Body of pancreas (tissue), 4 donors: ENCODE measurements at regions not wholly inside any gene's neighbourhood (a gene's known extent, or its start where the extent isn't known, plus 50 kb on each side); places are given as distances from the start of the nearest gene placed in this dataset.

ENCODE experiments used
- ATAC-seq: fragments of 150-250 bp; one replicate; pipeline ENCODE4 v1.9.1; 2016
- DNase-seq, 4 donors: peaks; one replicate each; pipeline ENCODE4 v3.0.0-alpha.2; 2019
- H3K27ac ChIP-seq, 4 donors: fragments of 200-600 bp; sonication (generic); 1 replicate in 3 of 4; 2 replicates in 1 of 4; pipeline versions ENCODE4 v1.5.1 to v1.6.1; 2016 to 2019; ENCODE audit warnings: mild to moderate bottlenecking in 1 of 4, mixed read lengths in 1 of 4, moderate library complexity in 1 of 4
- H3K27me3 ChIP-seq, 2 donors: fragments of 200-600 bp; sonication (generic); one replicate each; pipeline ENCODE4 v1.6.0; 2016; ENCODE audit warnings: mild to moderate bottlenecking in 1 of 2
- H3K36me3 ChIP-seq, 2 donors: fragments of 200-600 bp; sonication (generic); replicated peaks in 1 of 2; 2 replicates each; pipeline ENCODE4 v1.5.1; 2016; ENCODE audit warnings: low read depth in 2 of 2; ENCODE audit not compliant: insufficient read depth in 1 of 2
- H3K4me1 ChIP-seq: fragments of 200-600 bp; sonication (generic); one replicate; pipeline ENCODE4 v1.6.0; 2016
- H3K4me3 ChIP-seq, 2 donors: fragments of 200-600 bp; sonication (generic); 1 replicate in 1 of 2; 2 replicates in 1 of 2; pipeline ENCODE4 v1.5.1; 2016 to 2019
- H3K9me3 ChIP-seq, 3 donors: fragments of 200-600 bp; sonication (generic); 1 replicate in 2 of 3; 2 replicates in 1 of 3; pipeline ENCODE4 v1.5.1; 2016
- CTCF ChIP-seq, 7 experiments: fragments of 450-650 bp in 4 of 7; fragments of 200-600 bp in 3 of 7; sonication (generic) in 3 of 7; IDR thresholded peaks; one replicate each; pipeline ENCODE4 v1.5.1; 2016 to 2019; ENCODE audit warnings: antibody characterized with exemption in 7 of 7
- POLR2A ChIP-seq, 3 donors: fragments of 450-650 bp; IDR thresholded peaks; one replicate each; pipeline ENCODE4 v1.6.1; 2016; ENCODE audit warnings: antibody characterized with exemption in 3 of 3, mild to moderate bottlenecking in 2 of 3
- WGBS, 2 donors: methylation state at CpG; one replicate each; pipeline ENCODE4 v1.1.5; 2017; 5-methylcytosine and 5-hydroxymethylcytosine counted together
- intact Hi-C: fragments of 100-400 bp; cut with DNase I; formaldehyde crosslinking; loops from one replicate; pipeline ENCODE4 v1.15.1; 2023

DNA sequence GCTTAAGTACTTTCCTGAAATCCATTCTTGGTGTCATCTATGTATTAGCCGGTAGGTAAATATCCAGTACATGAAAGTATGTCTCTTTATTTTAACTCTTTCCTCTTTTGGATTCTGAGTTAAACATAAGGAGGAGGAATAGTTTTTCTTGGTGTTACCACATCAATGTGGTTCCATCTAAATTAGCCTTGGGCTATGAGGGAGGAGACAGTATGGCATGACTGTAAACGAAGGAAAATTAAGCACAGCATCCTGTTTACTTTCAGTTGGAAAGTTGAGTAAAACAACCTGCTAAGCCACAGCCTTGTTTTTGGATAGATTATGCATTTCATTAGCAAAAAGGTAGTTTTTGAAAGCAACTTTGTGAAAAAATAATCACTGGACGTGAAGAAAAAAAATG is 693.0 kb upstream of the SOX9 start:
- H3K4me1 ChIP-seq: no peaks in the 10 kb centered on the region
- intact Hi-C loops: no loop called here
- no peaks in the 10 kb centered on the region for H3K36me3 ChIP-seq
- no peak overlapping the region for H3K27ac ChIP-seq
- ATAC-seq: no peak
- WGBS, 2 donors: 72 to 80% methylated on average over 3 of the region's 3 CpGs
- TF ChIP-seq CTCF (IDR thresholded peaks at IDR 0.05): no peak
- no peak for TF ChIP-seq POLR2A (IDR thresholded peaks at IDR 0.05)
- no peaks in the 10 kb centered on the region for H3K27me3 ChIP-seq
- H3K4me3 ChIP-seq: no peak overlapping the region
- no peak for DNase-seq
- H3K9me3 ChIP-seq: no peaks in the 10 kb centered on the region

DNA sequence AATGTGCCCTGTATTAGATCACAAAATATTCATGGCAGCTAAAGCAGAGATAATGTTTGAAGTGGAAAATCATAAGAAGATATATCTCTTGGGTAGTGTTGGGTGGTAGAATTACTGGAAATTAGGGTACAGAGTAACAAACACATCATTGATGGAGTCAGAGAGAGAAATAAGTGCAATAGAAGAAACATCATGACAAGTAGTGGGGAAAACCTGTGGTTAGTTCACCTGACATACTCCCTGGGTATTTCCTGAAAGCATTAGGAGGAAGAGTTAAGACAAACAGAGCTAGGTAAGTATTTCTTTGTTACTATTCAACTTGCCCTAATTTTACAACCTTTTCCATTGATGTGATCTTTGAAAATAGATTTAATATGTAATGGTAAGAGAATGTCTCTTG is 691.9 kb upstream of the SOX9 start:
- Histone ChIP-seq H3K4me1 (no peaks in the 10 kb centered on the region), H3K4me3 (no peak overlapping the region), H3K27ac (no peak overlapping the region), H3K9me3 (no peaks in the 10 kb centered on the region), H3K27me3 (no peaks in the 10 kb centered on the region), H3K36me3 (no peaks in the 10 kb centered on the region)
- intact Hi-C loops: no loop called here
- DNase-seq (no peak), ATAC-seq (no peak)
- TF ChIP-seq CTCF (IDR thresholded peaks at IDR 0.05) (no peak), POLR2A (IDR thresholded peaks at IDR 0.05) (no peak)

DNA sequence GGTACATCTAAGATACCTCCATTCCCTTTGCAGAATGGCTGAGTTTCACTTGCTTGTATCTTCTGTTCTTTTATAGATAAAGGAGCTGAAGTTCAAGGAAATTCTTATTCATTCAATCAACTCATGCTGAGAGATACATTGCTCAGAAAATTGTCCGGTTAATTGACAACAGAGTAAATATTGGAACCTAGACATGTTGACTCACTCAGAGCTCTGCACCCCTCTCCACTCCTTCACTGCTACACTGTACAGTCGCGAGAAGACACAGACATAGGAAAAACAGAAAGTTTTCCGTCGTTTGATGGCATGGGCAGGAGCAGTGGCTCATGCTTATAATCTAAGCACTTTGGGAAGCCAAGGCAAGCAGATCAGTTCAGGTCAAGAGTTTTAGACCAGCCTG is 690.5 kb upstream of the SOX9 start:
- DNase-seq (no peak), ATAC-seq (no peak)
- Histone ChIP-seq H3K36me3 (no peaks in the 10 kb centered on the region), H3K4me3 (no peak overlapping the region), H3K9me3 (no peaks in the 10 kb centered on the region), H3K27ac (no peak overlapping the region), H3K4me1 (peaks cover 7% of the 10 kb centered on the region), H3K27me3 (no peaks in the 10 kb centered on the region)
- TF ChIP-seq POLR2A (IDR thresholded peaks at IDR 0.05) (no peak), CTCF (IDR thresholded peaks at IDR 0.05) (no peak)
- WGBS, 2 donors: 60 to 66% methylated on average over 5 of the region's 5 CpGs
- intact Hi-C loops: no loop called here

- no peak overlapping the region for H3K27ac ChIP-seq
- no peaks in the 10 kb centered on the region for H3K9me3 ChIP-seq
- intact Hi-C loops: no loop called here
- no peak for ATAC-seq
- WGBS, 2 donors: 78 to 84% methylated on average over 2 of the region's 2 CpGs
- no peak overlapping the region for H3K4me3 ChIP-seq
- no peak for DNase-seq
- no peaks in the 10 kb centered on the region for H3K27me3 ChIP-seq
- no peaks in the 10 kb centered on the region for H3K36me3 ChIP-seq
- TF ChIP-seq CTCF (IDR thresholded peaks at IDR 0.05) (no peak), POLR2A (IDR thresholded peaks at IDR 0.05) (no peak)
- H3K4me1 ChIP-seq: peaks cover 11% of the 10 kb centered on the region
These were observed 689.7 kb upstream of the SOX9 start for GRCh38 chr17:71431146-71431545.

- intact Hi-C loops: no loop called here
- no peak for TF ChIP-seq CTCF (IDR thresholded peaks at IDR 0.05)
- TF ChIP-seq POLR2A (IDR thresholded peaks at IDR 0.05): no peak
- WGBS, 2 donors: 82 to 86% methylated on average over 2 of the region's 2 CpGs
- Histone ChIP-seq H3K36me3 (no peaks in the 10 kb centered on the region), H3K27me3 (no peaks in the 10 kb centered on the region), H3K9me3 (no peaks in the 10 kb centered on the region), H3K4me3 (no peak overlapping the region), H3K27ac (no peak overlapping the region), H3K4me1 (peaks cover 11% of the 10 kb centered on the region)
- ATAC-seq (no peak), DNase-seq (no peak)
These were observed 688.2 kb upstream of the SOX9 start for GRCh38 chr17:71432378-71433315.
